ENCODE measurements at regions not wholly inside any gene's neighbourhood (a gene's known extent, or its start where the extent isn't known, plus 50 kb on each side); places are given as distances from the start of the nearest gene placed in this dataset.

- TF ChIP-seq CTCF (IDR thresholded peaks at IDR 0.05; ENCODE audit: borderline replicate concordance, extremely low read depth, low read length, poor library complexity, severe bottlenecking) (no peak), EZH2 (IDR thresholded peaks at IDR 0.05; ENCODE audit: borderline replicate concordance, low read depth, low read length, severe bottlenecking) (no peak)
Measured at GRCh38 chr6:54718541-54719023, 128.0 kb upstream of the FAM83B start.
